PC-9 (cell line): ENCODE measurements at regions not wholly inside any gene's neighbourhood (a gene's known extent, or its start where the extent isn't known, plus 50 kb on each side); places are given as distances from the start of the nearest gene placed in this dataset.

Experiments used
- BruUV-seq: library from RNA; stranded (reverse); fragments of 400-500 nt; replicated peaks from 2 replicates; lab custom pipeline; 2021; lab: Mats Ljungman, UMichigan
- CTCF ChIA-PET: fragments of 300-600 bp; sonication (Branson Sonifier 250); formaldehyde crosslinking; loops from one replicate; lab custom pipeline; 2022; ENCODE audit warnings: antibody characterized with exemption; lab: Charles Lee
- POLR2A ChIA-PET: fragments of 300-600 bp; sonication (Branson Sonifier 250); formaldehyde crosslinking; loops from one replicate; lab custom pipeline; 2022; ENCODE audit warnings: antibody characterized with exemption; ENCODE audit not compliant: unreplicated experiment; lab: Charles Lee
- DNase-seq, 2 experiments: peaks; one replicate each; pipeline versions ENCODE4 v3.0.0 to v3.0.0-alpha.2; 2015 to 2022; ENCODE audit warnings: mixed read lengths in 1 of 2
- H2AFZ ChIP-seq: fragments of 200-600 bp; sonication (generic); 2 replicates; pipeline ENCODE4 v1.8.1; 2017; ENCODE audit warnings: antibody characterized with exemption
- H3F3A ChIP-seq: fragments of 200-600 bp; sonication (generic); 2 replicates; pipeline ENCODE4 v1.8.1; 2017; ENCODE audit warnings: antibody characterized with exemption, mild to moderate bottlenecking, low read depth; ENCODE audit not compliant: insufficient read depth
- H3K27ac ChIP-seq: fragments of 200-600 bp; sonication (generic); 2 replicates; pipeline ENCODE4 v1.6.1; 2016; ENCODE audit warnings: mixed run types
- H3K27me3 ChIP-seq: fragments of 200-600 bp; sonication (generic); 2 replicates; pipeline ENCODE4 v1.6.1; 2016; ENCODE audit warnings: low read depth, mixed run types; ENCODE audit not compliant: insufficient read depth
- H3K36me3 ChIP-seq: fragments of 200-600 bp; sonication (generic); 2 replicates; pipeline ENCODE4 v1.6.1; 2016; ENCODE audit warnings: low read depth, mixed run types
- H3K4me1 ChIP-seq: fragments of 200-600 bp; sonication (generic); replicated peaks from 2 replicates; pipeline ENCODE4 v1.6.1; 2016; ENCODE audit warnings: mixed run types; ENCODE audit not compliant: insufficient read depth
- H3K4me2 ChIP-seq: fragments of 200-600 bp; sonication (generic); 2 replicates; pipeline ENCODE4 v1.6.1; 2017; ENCODE audit warnings: mixed run types
- H3K4me3 ChIP-seq: fragments of 200-600 bp; sonication (generic); 2 replicates; pipeline ENCODE4 v1.6.1; 2016; ENCODE audit warnings: mixed run types
- H3K79me2 ChIP-seq: fragments of 200-600 bp; sonication (generic); 2 replicates; pipeline ENCODE4 v1.6.1; 2017; ENCODE audit warnings: low read depth, mixed run types
- H3K9me2 ChIP-seq: fragments of 200-600 bp; sonication (generic); 2 replicates; pipeline ENCODE4 v1.8.1; 2017; ENCODE audit warnings: mild to moderate bottlenecking; ENCODE audit not compliant: insufficient read depth
- H3K9me3 ChIP-seq: fragments of 200-600 bp; sonication (generic); 2 replicates; pipeline ENCODE4 v1.8.1; 2016; ENCODE audit warnings: low read depth; ENCODE audit not compliant: insufficient read depth
- H4K20me1 ChIP-seq: fragments of 200-600 bp; sonication (generic); 2 replicates; pipeline ENCODE4 v1.8.1; 2017; ENCODE audit not compliant: insufficient read depth
- CTCF ChIP-seq: fragments of 200-600 bp; sonication (generic); conservative IDR thresholded peaks from 2 replicates; pipeline ENCODE4 v1.6.1; 2017; ENCODE audit warnings: mixed run types, antibody characterized with exemption, mild to moderate bottlenecking, moderate library complexity
- EZH2 ChIP-seq: fragments of 200-600 bp; sonication (generic); IDR thresholded peaks from 2 replicates; pipeline ENCODE4 v1.8.0; 2017; ENCODE audit warnings: antibody characterized with exemption, low read depth
- intact Hi-C: fragments of 100-400 bp; cut with micrococcal nuclease; formaldehyde crosslinking; loops from one replicate; pipeline ENCODE4 v1.10.0; 2022; ENCODE audit not compliant: unreplicated experiment

- intact Hi-C loops = no loop called here
- POLR2A ChIA-PET = interaction anchor here (0.6 kb wide), 1 partner anchor 78 kb away, joined by 9 read pairs; no protein-coding TSS in a partner anchor
- CTCF ChIA-PET = no interaction called here
Observed at GRCh38 chr6:21820442-21820841, 226.9 kb downstream of the SOX4 start.

GRCh38 chr6:21823371-21823770 lies 229.8 kb downstream of the SOX4 start:
- no peak for DNase-seq
- no peak overlapping the region for H2AFZ ChIP-seq
- no peaks in the 10 kb centered on the region for H3K36me3 ChIP-seq
- no peaks in the 10 kb centered on the region for H3K9me3 ChIP-seq
- H3F3A ChIP-seq = no peaks in the 10 kb centered on the region
- H3K4me3 ChIP-seq = no peak overlapping the region
- ChIA-PET CTCF (no interaction called here), POLR2A (no interaction called here)
- no TSS peak for BruUV-seq
- H3K4me1 ChIP-seq = no peaks in the 10 kb centered on the region
- H3K27me3 ChIP-seq = no peaks in the 10 kb centered on the region
- no peaks in the 10 kb centered on the region for H3K9me2 ChIP-seq
- H4K20me1 ChIP-seq = no peaks in the 10 kb centered on the region
- H3K4me2 ChIP-seq = no peak overlapping the region
- no peak overlapping the region for H3K27ac ChIP-seq
- TF ChIP-seq CTCF (no peak), EZH2 (no peak)
- intact Hi-C loops = no loop called here
- H3K79me2 ChIP-seq = no peaks in the 10 kb centered on the region

More at GRCh38 chr6:21820442-21820841, 226.9 kb downstream of the SOX4 start:
- Histone ChIP-seq H2AFZ (no peak overlapping the region), H3K79me2 (no peaks in the 10 kb centered on the region), H3K9me2 (no peaks in the 10 kb centered on the region), H3K27ac (no peak overlapping the region), H3K36me3 (no peaks in the 10 kb centered on the region), H3K4me1 (no peaks in the 10 kb centered on the region), H3F3A (no peaks in the 10 kb centered on the region), H3K27me3 (no peaks in the 10 kb centered on the region), H3K4me3 (no peak overlapping the region), H4K20me1 (no peaks in the 10 kb centered on the region), H3K4me2 (no peak overlapping the region), H3K9me3 (no peaks in the 10 kb centered on the region)
- no TSS peak for BruUV-seq
- no peak for DNase-seq
- TF ChIP-seq CTCF (no peak), EZH2 (no peak)

GRCh38 chr6:21824431-21825177 lies 231.1 kb downstream of the SOX4 start:
- no peaks in the 10 kb centered on the region for H3K36me3 ChIP-seq
- no peak overlapping the region for H3K27ac ChIP-seq
- no TSS peak for BruUV-seq
- no peak for DNase-seq
- H3K79me2 ChIP-seq = no peaks in the 10 kb centered on the region
- H3F3A ChIP-seq = no peaks in the 10 kb centered on the region
- no peak overlapping the region for H3K4me3 ChIP-seq
- intact Hi-C loops = no loop called here
- no peaks in the 10 kb centered on the region for H3K27me3 ChIP-seq
- H4K20me1 ChIP-seq = no peaks in the 10 kb centered on the region
- no peaks in the 10 kb centered on the region for H3K9me3 ChIP-seq
- H3K4me1 ChIP-seq = no peaks in the 10 kb centered on the region
- no peak overlapping the region for H2AFZ ChIP-seq
- TF ChIP-seq CTCF = no peak
- TF ChIP-seq EZH2 = no peak
- ChIA-PET POLR2A (interaction anchor here (0.6 kb wide), 1 partner anchor 224 kb away, joined by 5 read pairs; no protein-coding TSS in a partner anchor), CTCF (no interaction called here)
- no peak overlapping the region for H3K4me2 ChIP-seq
- H3K9me2 ChIP-seq = no peaks in the 10 kb centered on the region
